Muscle layer of colon (tissue), 2 donors: ENCODE measurements at regions not wholly inside any gene's neighbourhood (a gene's known extent, or its start where the extent isn't known, plus 50 kb on each side); places are given as distances from the start of the nearest gene placed in this dataset.

Experiments used
- H3K27ac ChIP-seq: one replicate; pipeline ENCODE4 v1.7.0; 2013; ENCODE audit warnings: low read depth, mild to moderate bottlenecking, low read length, moderate library complexity
- H3K27me3 ChIP-seq, 2 donors: one replicate each; pipeline ENCODE4 v1.7.0; 2013; ENCODE audit warnings: low read length in 2 of 2, mild to moderate bottlenecking in 2 of 2; ENCODE audit not compliant: insufficient read depth in 2 of 2, control insufficient read depth in 1 of 2
- H3K36me3 ChIP-seq: one replicate; pipeline ENCODE4 v1.7.0; 2013; ENCODE audit warnings: mild to moderate bottlenecking, low read length; ENCODE audit not compliant: insufficient read depth
- H3K4me1 ChIP-seq: one replicate; pipeline ENCODE4 v1.7.0; 2013; ENCODE audit warnings: mild to moderate bottlenecking, low read length; ENCODE audit not compliant: insufficient read depth
- H3K4me3 ChIP-seq, 2 donors: one replicate each; pipeline ENCODE4 v1.7.0; 2013; ENCODE audit warnings: low read length in 2 of 2, low read depth in 1 of 2, mild to moderate bottlenecking in 1 of 2, moderate library complexity in 1 of 2
- H3K9ac ChIP-seq: one replicate; pipeline ENCODE4 v1.7.0; 2013; ENCODE audit warnings: low read length
- H3K9me3 ChIP-seq: one replicate; pipeline ENCODE4 v1.7.0; 2013; ENCODE audit warnings: mild to moderate bottlenecking, low read length
- donor health status: abdominal sarcoma.
- donor health status: Adenocarcinoma of cecum.

- Histone ChIP-seq H3K9ac (no peak overlapping the region), H3K27ac (no peak overlapping the region), H3K4me3 (no peak overlapping the region), H3K4me1 (no peaks in the 10 kb centered on the region), H3K9me3 (no peaks in the 10 kb centered on the region), H3K36me3 (no peaks in the 10 kb centered on the region), H3K27me3 (no peaks in the 10 kb centered on the region)
These were observed 50.0 kb upstream of the CDIN1 start for GRCh38 chr15:36529296-36530011.
